ENCODE measurements at regions not wholly inside any gene's neighbourhood (a gene's known extent, or its start where the extent isn't known, plus 50 kb on each side); places are given as distances from the start of the nearest gene placed in this dataset.

GRCh38 chr7:112843151-112843550 lies 53.0 kb upstream of the TMEM168 start:
- H3K9me3 ChIP-seq (ENCODE audit: control insufficient read depth in 1 of 2, low read length in 2 of 2): no peaks in the 10 kb centered on the region
- H3K27me3 ChIP-seq (ENCODE audit: control insufficient read depth in 1 of 2, insufficient read depth in 2 of 2, low read length in 2 of 2): no peaks in the 10 kb centered on the region
- no peak overlapping the region for H3K4me3 ChIP-seq (ENCODE audit: low read depth in 1 of 2, low read length in 2 of 2)
- H3K9ac ChIP-seq (ENCODE audit: low read depth in 1 of 2, low read length in 2 of 2): no peak overlapping the region
- H3K27ac ChIP-seq (ENCODE audit: low read depth, low read length): no peak overlapping the region
- no peaks in the 10 kb centered on the region for H3K4me1 ChIP-seq (ENCODE audit: control insufficient read depth in 1 of 2, insufficient read depth in 2 of 2, low read length in 2 of 2)
- H3K36me3 ChIP-seq (ENCODE audit: control insufficient read depth in 1 of 2, insufficient read depth in 2 of 2, low read length in 2 of 2): no peaks in the 10 kb centered on the region
